ENCODE measurements at regions not wholly inside any gene's neighbourhood (a gene's known extent, or its start where the extent isn't known, plus 50 kb on each side); places are given as distances from the start of the nearest gene placed in this dataset.

DNA sequence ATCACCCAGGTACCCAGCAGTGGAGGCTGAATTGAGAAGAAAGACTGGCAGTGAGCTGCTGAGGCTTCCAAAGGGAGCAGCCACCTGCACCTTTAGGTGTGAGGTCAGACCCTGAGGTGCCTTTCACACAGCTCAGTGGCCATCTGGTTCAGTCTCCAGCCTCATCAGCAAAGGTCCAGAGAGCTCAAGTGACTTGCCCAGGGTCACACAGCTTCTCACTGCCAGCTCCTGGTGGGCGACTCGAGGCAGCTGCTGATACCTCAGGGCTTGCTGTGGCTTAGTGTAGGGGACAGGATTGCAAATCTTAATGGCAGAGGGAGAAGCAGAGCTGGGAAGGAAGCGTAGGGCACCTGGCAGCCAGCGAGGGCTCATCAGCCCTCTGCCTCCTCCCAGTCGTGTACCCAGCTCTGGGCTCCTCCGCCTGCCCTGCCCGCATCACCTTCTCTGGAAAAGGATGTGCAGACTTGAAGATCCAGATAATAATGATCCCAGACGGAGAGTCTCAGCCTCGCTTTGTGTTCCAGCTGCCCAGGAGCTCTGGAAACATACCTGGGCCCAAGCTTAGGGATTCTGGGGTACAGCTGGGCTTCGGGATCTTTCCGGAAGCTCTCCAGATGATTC, 165.3 kb upstream of the GSE1 start:
- H3K4me3 ChIP-seq (ENCODE audit: low read length) = no peak overlapping the region
- 73% methylated on average over 11 of the region's 11 CpGs for WGBS (ENCODE audit: insufficient coverage)
- TF ChIP-seq, protein P1, sequence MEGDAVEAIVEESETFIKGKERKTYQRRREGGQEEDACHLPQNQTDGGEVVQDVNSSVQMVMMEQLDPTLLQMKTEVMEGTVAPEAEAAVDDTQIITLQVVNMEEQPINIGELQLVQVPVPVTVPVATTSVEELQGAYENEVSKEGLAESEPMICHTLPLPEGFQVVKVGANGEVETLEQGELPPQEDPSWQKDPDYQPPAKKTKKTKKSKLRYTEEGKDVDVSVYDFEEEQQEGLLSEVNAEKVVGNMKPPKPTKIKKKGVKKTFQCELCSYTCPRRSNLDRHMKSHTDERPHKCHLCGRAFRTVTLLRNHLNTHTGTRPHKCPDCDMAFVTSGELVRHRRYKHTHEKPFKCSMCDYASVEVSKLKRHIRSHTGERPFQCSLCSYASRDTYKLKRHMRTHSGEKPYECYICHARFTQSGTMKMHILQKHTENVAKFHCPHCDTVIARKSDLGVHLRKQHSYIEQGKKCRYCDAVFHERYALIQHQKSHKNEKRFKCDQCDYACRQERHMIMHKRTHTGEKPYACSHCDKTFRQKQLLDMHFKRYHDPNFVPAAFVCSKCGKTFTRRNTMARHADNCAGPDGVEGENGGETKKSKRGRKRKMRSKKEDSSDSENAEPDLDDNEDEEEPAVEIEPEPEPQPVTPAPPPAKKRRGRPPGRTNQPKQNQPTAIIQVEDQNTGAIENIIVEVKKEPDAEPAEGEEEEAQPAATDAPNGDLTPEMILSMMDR (IDR thresholded peaks at IDR 0.05) = no peak
- no peak for ATAC-seq
- Mint-ChIP-seq H3K4me1 (peaks cover 10 to 14% of the 10 kb centered on the region in 2 donors), H3K9me3 (no peaks in the 10 kb centered on the region), H3K27me3 (ENCODE audit: low read depth in 2 of 2) (peaks cover 0 to 7% of the 10 kb centered on the region in 2 donors), H3K27ac (peak overlapping the region in 1 of 2 donors; percentile 47), H3K36me3 (no peaks in the 10 kb centered on the region), H3K4me3 (peak overlapping the region; percentile 0)
- no peaks in the 10 kb centered on the region for H3K9me3 ChIP-seq (ENCODE audit: control insufficient read depth, insufficient read depth, low read length)
- H3K27ac ChIP-seq (ENCODE audit: low read length) = no peak overlapping the region
- no peaks in the 10 kb centered on the region for H3K36me3 ChIP-seq (ENCODE audit: control insufficient read depth, insufficient read depth, low read length)
- no peak for DNase-seq
- peaks cover 40% of the 10 kb centered on the region for H3K4me1 ChIP-seq (ENCODE audit: control insufficient read depth, insufficient read depth, low read length)
- no peaks in the 10 kb centered on the region for H3K27me3 ChIP-seq (ENCODE audit: control insufficient read depth, insufficient read depth, low read length)
- intact Hi-C loops (cut with micrococcal nuclease) = no loop called here

DNA sequence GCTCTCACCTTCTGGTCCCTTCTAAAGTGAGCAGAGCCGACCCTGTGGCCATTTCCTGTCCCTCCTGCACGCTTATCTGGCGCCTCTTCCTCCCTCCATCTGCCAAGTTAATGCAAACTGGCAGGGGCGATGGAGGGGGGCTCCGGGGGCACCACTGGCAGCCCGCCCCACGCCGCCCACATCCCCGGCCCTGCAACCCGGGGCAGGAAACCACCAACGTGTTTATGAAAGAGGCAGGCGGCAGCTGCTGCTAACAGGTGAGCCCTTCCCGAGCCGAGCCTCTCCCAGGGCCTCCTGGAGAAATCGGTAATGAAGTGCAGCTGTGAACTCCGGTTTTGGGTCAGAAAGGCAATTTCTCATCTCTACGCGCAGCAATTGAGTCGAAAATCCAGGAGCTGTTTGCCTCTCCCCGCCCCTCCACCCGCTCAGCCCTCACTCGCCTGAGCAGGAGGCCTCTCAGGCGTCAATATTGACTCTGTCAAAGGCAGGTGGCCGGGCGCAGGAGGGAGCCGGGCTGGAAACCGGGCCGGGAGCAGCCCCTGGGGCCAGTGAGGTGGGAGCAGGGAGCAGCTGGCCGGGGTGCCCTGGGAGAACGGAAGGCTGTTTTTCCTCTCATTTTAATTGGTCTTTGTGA, 164.4 kb upstream of the GSE1 start:
- peak; percentile 30 to 72 (median 54) for ATAC-seq
- intact Hi-C loops (cut with micrococcal nuclease) = no loop called here
- Histone ChIP-seq H3K4me1 (ENCODE audit: control insufficient read depth, insufficient read depth, low read length) (peaks cover 47% of the 10 kb centered on the region), H3K36me3 (ENCODE audit: control insufficient read depth, insufficient read depth, low read length) (no peaks in the 10 kb centered on the region), H3K27ac (ENCODE audit: low read length) (no peak overlapping the region), H3K27me3 (ENCODE audit: control insufficient read depth, insufficient read depth, low read length) (no peaks in the 10 kb centered on the region), H3K9me3 (ENCODE audit: control insufficient read depth, insufficient read depth, low read length) (no peaks in the 10 kb centered on the region), H3K4me3 (ENCODE audit: low read length) (no peak overlapping the region)
- no peaks in the 10 kb centered on the region for H3K36me3 Mint-ChIP-seq
- DNase-seq = peak in 1 of 2 donors; percentile 70
- peaks cover 0 to 7% of the 10 kb centered on the region in 2 donors for H3K27me3 Mint-ChIP-seq (ENCODE audit: low read depth in 2 of 2)
- H3K9me3 Mint-ChIP-seq = no peaks in the 10 kb centered on the region
- 4% methylated on average over 30 of the region's 30 CpGs for WGBS (ENCODE audit: insufficient coverage)
- peak overlapping the region in 1 of 2 donors; percentile 47 for H3K27ac Mint-ChIP-seq
- H3K4me3 Mint-ChIP-seq = no peak overlapping the region
- H3K4me1 Mint-ChIP-seq = peaks cover 10 to 14% of the 10 kb centered on the region in 2 donors
- TF ChIP-seq, protein P1 (IDR thresholded peaks at IDR 0.05) = no peak

GRCh38 chr16:85449191-85449884, 163.8 kb upstream of the GSE1 start:
- H3K27me3 ChIP-seq (ENCODE audit: control insufficient read depth, insufficient read depth, low read length) = no peaks in the 10 kb centered on the region
- Mint-ChIP-seq H3K27ac (no peak overlapping the region), H3K27me3 (ENCODE audit: low read depth in 2 of 2) (peaks cover 0 to 7% of the 10 kb centered on the region in 2 donors), H3K4me1 (peaks cover 10 to 14% of the 10 kb centered on the region in 2 donors), H3K36me3 (no peaks in the 10 kb centered on the region), H3K4me3 (no peak overlapping the region), H3K9me3 (no peaks in the 10 kb centered on the region)
- WGBS (ENCODE audit: insufficient coverage) = 74% methylated on average over 20 of the region's 20 CpGs
- H3K36me3 ChIP-seq (ENCODE audit: control insufficient read depth, insufficient read depth, low read length) = no peaks in the 10 kb centered on the region
- peak in 1 of 2 donors; percentile 37 for DNase-seq
- no peaks in the 10 kb centered on the region for H3K9me3 ChIP-seq (ENCODE audit: control insufficient read depth, insufficient read depth, low read length)
- TF ChIP-seq, protein P1 (IDR thresholded peaks at IDR 0.05) = no peak
- no peak overlapping the region for H3K4me3 ChIP-seq (ENCODE audit: low read length)
- H3K27ac ChIP-seq (ENCODE audit: low read length) = no peak overlapping the region
- intact Hi-C loops (cut with micrococcal nuclease) = no loop called here
- peaks cover 47% of the 10 kb centered on the region for H3K4me1 ChIP-seq (ENCODE audit: control insufficient read depth, insufficient read depth, low read length)
- ATAC-seq = no peak
